ENCODE measurements at regions not wholly inside any gene's neighbourhood (a gene's known extent, or its start where the extent isn't known, plus 50 kb on each side); places are given as distances from the start of the nearest gene placed in this dataset.

DNA sequence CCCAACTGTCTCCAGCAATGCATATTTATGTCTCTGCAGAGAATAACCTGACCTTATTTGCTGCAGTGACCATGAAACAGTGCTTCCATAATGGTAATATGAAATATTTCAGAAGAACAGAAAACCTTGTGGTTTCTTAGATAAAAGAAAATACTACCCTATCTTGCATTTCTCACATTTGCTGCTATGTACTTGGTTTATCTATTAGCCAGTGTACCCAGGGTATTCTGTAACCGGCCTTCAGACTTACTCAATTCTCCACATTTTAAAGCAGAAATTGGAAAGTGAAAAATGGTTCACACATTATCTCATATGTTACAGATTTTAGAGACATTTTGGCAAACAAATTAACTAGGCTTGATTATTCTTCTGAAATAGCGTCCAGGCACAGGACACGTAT lies 57.9 kb upstream of the CCDC91 start:
- TF ChIP-seq, protein P1, sequence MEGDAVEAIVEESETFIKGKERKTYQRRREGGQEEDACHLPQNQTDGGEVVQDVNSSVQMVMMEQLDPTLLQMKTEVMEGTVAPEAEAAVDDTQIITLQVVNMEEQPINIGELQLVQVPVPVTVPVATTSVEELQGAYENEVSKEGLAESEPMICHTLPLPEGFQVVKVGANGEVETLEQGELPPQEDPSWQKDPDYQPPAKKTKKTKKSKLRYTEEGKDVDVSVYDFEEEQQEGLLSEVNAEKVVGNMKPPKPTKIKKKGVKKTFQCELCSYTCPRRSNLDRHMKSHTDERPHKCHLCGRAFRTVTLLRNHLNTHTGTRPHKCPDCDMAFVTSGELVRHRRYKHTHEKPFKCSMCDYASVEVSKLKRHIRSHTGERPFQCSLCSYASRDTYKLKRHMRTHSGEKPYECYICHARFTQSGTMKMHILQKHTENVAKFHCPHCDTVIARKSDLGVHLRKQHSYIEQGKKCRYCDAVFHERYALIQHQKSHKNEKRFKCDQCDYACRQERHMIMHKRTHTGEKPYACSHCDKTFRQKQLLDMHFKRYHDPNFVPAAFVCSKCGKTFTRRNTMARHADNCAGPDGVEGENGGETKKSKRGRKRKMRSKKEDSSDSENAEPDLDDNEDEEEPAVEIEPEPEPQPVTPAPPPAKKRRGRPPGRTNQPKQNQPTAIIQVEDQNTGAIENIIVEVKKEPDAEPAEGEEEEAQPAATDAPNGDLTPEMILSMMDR (IDR thresholded peaks at IDR 0.05; ENCODE audit: insufficient read depth, low read depth, low read length, missing control alignments): no peak

DNA sequence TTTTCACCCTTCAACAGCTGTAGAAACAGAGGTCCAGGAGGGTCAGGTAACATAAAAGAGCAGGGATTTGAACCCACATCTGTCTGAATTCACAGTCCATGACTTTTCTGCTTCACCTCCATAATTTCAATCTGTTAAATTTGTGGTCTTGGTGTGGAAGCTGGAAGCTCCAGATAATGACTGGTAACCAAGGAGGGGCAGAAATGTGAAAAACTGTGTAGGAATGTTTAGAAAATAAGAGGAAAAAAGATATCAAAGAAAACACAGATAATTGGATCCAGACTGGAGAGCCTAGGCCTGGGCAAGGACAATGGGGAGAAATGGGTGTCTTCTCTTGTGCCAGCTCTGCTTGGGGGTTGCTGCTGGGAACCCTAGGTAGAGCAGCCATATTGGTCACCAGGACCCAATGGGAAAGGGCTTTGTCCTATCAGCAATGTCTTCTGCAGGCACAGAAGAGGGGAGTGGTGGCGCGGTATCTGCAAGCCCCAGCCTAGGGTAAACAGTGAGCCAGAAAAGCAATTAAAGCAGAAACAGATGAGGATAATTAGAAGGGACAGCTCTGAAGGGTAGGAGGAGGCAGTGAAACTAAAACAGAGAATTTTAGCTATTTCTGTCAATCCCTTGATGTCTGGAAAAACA lies 54.3 kb upstream of the CCDC91 start:
- H3K4me3 ChIP-seq (ENCODE audit: low read depth, low read length): no peak overlapping the region
- TF ChIP-seq, protein P1 (IDR thresholded peaks at IDR 0.05; ENCODE audit: insufficient read depth, low read depth, low read length, missing control alignments): no peak
- DNase-seq (ENCODE audit: low read depth): no peak

More for the DNA sequence above, 57.9 kb upstream of the CCDC91 start:
- DNase-seq (ENCODE audit: low read depth): no peak
- no peak overlapping the region for H3K4me3 ChIP-seq (ENCODE audit: low read depth, low read length)

DNA sequence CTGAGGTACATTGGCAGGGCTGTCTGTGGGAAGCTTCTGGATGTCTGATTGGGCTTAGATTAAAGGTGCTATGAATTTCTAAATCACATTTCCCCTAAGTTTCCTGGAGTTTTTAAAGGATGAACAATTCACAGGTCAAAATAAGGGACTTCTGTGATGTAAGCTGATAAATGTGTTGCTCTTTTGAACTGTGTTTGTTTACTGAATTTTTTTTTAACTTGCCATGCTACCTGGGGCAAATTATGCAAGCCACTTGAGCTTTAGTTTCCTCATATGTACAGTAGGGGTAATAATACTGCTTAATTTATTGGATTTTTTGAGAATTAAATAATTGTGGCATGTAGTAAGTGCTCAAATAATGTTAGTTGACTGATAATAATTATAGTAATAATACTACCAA lies 52.8 kb upstream of the CCDC91 start:
- DNase-seq (ENCODE audit: low read depth): no peak
- no peak overlapping the region for H3K4me3 ChIP-seq (ENCODE audit: low read depth, low read length)
- TF ChIP-seq, protein P1 (IDR thresholded peaks at IDR 0.05; ENCODE audit: insufficient read depth, low read depth, low read length, missing control alignments): no peak

GRCh38 chr12:28140404-28140803 lies 49.9 kb upstream of the CCDC91 start:
- DNase-seq (ENCODE audit: low read depth): no peak
- H3K4me3 ChIP-seq (ENCODE audit: low read depth, low read length): no peak overlapping the region
- TF ChIP-seq, protein P1 (IDR thresholded peaks at IDR 0.05; ENCODE audit: insufficient read depth, low read depth, low read length, missing control alignments): no peak

Measured in GM12865 (cell line).